ENCODE measurements at regions not wholly inside any gene's neighbourhood (a gene's known extent, or its start where the extent isn't known, plus 50 kb on each side); places are given as distances from the start of the nearest gene placed in this dataset.

GRCh38 chr18:39976771-39977170, 1978.3 kb upstream of the PIK3C3 start:
- TF ChIP-seq CTCF (IDR thresholded peaks at IDR 0.05; ENCODE audit: unreplicated experiment) = no peak
- intact Hi-C loops (cut with micrococcal nuclease) = no loop called here
- ChIA-PET POLR2A (no interaction called here), CTCF (interaction anchor here (0.7 kb wide), 1 partner anchor 1105 kb away, joined by 3 read pairs; no protein-coding TSS in a partner anchor)
- H3K27me3 Mint-ChIP-seq (ENCODE audit: insufficient read depth, unreplicated experiment) = no peaks in the 10 kb centered on the region
- no peak for DNase-seq (ENCODE audit: unreplicated experiment)
- BruUV-seq (replicated peaks) = no TSS peak
- no peaks in the 10 kb centered on the region for H3K4me1 Mint-ChIP-seq (ENCODE audit: insufficient read depth, unreplicated experiment)
- no peaks in the 10 kb centered on the region for H3K9me3 Mint-ChIP-seq (ENCODE audit: unreplicated experiment)
- H3K36me3 Mint-ChIP-seq (ENCODE audit: insufficient read depth, unreplicated experiment) = no peaks in the 10 kb centered on the region
- H3K27ac Mint-ChIP-seq (ENCODE audit: low read depth, unreplicated experiment) = no peak overlapping the region
- H3K4me3 Mint-ChIP-seq (ENCODE audit: unreplicated experiment) = no peak overlapping the region

GRCh38 chr18:39972521-39972920, 1982.5 kb upstream of the PIK3C3 start:
- Mint-ChIP-seq H3K4me1 (ENCODE audit: insufficient read depth, unreplicated experiment) (peaks cover 6% of the 10 kb centered on the region), H3K27me3 (ENCODE audit: insufficient read depth, unreplicated experiment) (no peaks in the 10 kb centered on the region), H3K36me3 (ENCODE audit: insufficient read depth, unreplicated experiment) (no peaks in the 10 kb centered on the region), H3K4me3 (ENCODE audit: unreplicated experiment) (no peak overlapping the region), H3K27ac (ENCODE audit: low read depth, unreplicated experiment) (no peak overlapping the region), H3K9me3 (ENCODE audit: unreplicated experiment) (no peaks in the 10 kb centered on the region)
- ChIA-PET CTCF (no interaction called here), POLR2A (no interaction called here)
- no peak for DNase-seq (ENCODE audit: unreplicated experiment)
- no peak for TF ChIP-seq CTCF (IDR thresholded peaks at IDR 0.05; ENCODE audit: unreplicated experiment)
- no TSS peak for BruUV-seq (replicated peaks)
- intact Hi-C loops (cut with micrococcal nuclease) = no loop called here

GRCh38 chr18:39969803-39970494, 1985.1 kb upstream of the PIK3C3 start:
- TF ChIP-seq CTCF (IDR thresholded peaks at IDR 0.05; ENCODE audit: unreplicated experiment) = no peak
- peaks cover 13% of the 10 kb centered on the region for H3K4me1 Mint-ChIP-seq (ENCODE audit: insufficient read depth, unreplicated experiment)
- no peak for DNase-seq (ENCODE audit: unreplicated experiment)
- no peaks in the 10 kb centered on the region for H3K9me3 Mint-ChIP-seq (ENCODE audit: unreplicated experiment)
- no TSS peak for BruUV-seq (replicated peaks)
- H3K27ac Mint-ChIP-seq (ENCODE audit: low read depth, unreplicated experiment) = no peak overlapping the region
- intact Hi-C loops (cut with micrococcal nuclease) = no loop called here
- ChIA-PET CTCF (no interaction called here), POLR2A (no interaction called here)
- H3K4me3 Mint-ChIP-seq (ENCODE audit: unreplicated experiment) = no peak overlapping the region
- no peaks in the 10 kb centered on the region for H3K36me3 Mint-ChIP-seq (ENCODE audit: insufficient read depth, unreplicated experiment)
- H3K27me3 Mint-ChIP-seq (ENCODE audit: insufficient read depth, unreplicated experiment) = no peaks in the 10 kb centered on the region

GRCh38 chr18:39966275-39966674, 1988.8 kb upstream of the PIK3C3 start:
- no peaks in the 10 kb centered on the region for H3K27me3 Mint-ChIP-seq (ENCODE audit: insufficient read depth, unreplicated experiment)

More at GRCh38 chr18:39966275-39966674, 1988.8 kb upstream of the PIK3C3 start:
- ChIA-PET POLR2A (interaction anchor here (1.0 kb wide), 1 partner anchor 16 kb away, joined by 3 read pairs; no protein-coding TSS in a partner anchor), CTCF (interaction anchor here (0.7 kb wide), 1 partner anchor 142 kb away, joined by 3 read pairs; no protein-coding TSS in a partner anchor)
- no peaks in the 10 kb centered on the region for H3K9me3 Mint-ChIP-seq (ENCODE audit: unreplicated experiment)
- peaks cover 20% of the 10 kb centered on the region for H3K4me1 Mint-ChIP-seq (ENCODE audit: insufficient read depth, unreplicated experiment)
- TF ChIP-seq CTCF (IDR thresholded peaks at IDR 0.05; ENCODE audit: unreplicated experiment) = peak; percentile 16
- H3K36me3 Mint-ChIP-seq (ENCODE audit: insufficient read depth, unreplicated experiment) = no peaks in the 10 kb centered on the region
- no TSS peak for BruUV-seq (replicated peaks)
- intact Hi-C loops (cut with micrococcal nuclease) = no loop called here
- no peak overlapping the region for H3K4me3 Mint-ChIP-seq (ENCODE audit: unreplicated experiment)
- no peak overlapping the region for H3K27ac Mint-ChIP-seq (ENCODE audit: low read depth, unreplicated experiment)
- DNase-seq (ENCODE audit: unreplicated experiment) = peak; percentile 36

Data from MCF 10A (cell line).